Cardiac fibroblast (primary cell): ENCODE measurements at regions not wholly inside any gene's neighbourhood (a gene's known extent, or its start where the extent isn't known, plus 50 kb on each side); places are given as distances from the start of the nearest gene placed in this dataset.

ENCODE experiments used
- DNase-seq, 2 donors: peaks; one replicate each; pipeline versions ENCODE4 v3.0.0 to v3.0.0-alpha.2; 2010; ENCODE audit warnings: low read depth in 2 of 2
- H3K4me3 ChIP-seq, 2 donors: replicated peaks in 1 of 2; 1 replicate in 1 of 2; 2 replicates in 1 of 2; pipeline ENCODE4 v1.5.1; 2011; ENCODE audit warnings: low read depth in 2 of 2, low read length in 2 of 2, mild to moderate bottlenecking in 2 of 2, moderate library complexity in 1 of 2
- CTCF ChIP-seq: IDR thresholded peaks from one replicate; pipeline ENCODE4 v1.5.1; 2011; ENCODE audit warnings: low read depth, mild to moderate bottlenecking, low read length, inconsistent platforms

DNA sequence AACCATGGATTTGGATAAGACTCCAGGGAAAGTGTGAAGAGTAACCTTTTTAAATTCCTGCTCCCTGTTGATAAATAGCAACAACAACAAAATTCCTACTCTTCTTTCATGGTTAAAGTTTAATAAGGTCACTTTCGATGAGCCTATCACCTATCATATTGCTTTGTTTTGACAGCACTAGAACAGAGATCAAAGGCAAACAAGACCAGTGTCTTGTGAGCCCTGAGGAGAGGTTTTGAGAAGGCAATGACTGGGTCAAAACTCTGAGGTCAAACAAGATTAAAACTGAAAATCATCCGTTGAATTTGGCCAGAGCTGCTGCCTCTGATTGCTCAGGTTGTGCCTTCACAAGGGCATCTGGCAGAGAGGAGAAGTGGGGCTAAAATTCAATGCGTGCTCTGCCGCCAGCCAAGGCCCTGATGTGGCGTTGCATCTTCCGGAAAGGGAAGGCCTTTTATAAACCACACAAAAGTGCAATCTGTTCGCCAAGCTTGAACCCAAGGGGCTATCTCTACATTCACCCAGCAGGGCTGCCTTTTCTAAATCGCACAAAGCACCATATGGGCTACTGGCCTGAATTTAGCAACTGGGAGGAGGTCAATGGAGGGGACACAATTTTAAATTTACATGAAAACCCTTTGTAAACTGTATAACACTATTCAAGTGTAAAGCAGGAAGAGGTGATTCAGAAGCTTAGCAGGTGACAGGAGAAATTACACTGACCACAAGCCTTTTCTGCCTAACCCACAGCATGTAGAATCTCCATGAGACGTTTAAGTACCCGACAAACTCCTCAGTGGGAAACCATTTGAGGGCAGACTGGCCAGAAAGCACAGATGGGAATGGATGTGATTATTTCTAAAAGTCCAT lies 140.8 kb downstream of the DAD1 start:
- no peak for TF ChIP-seq CTCF
- no peak overlapping the region for H3K4me3 ChIP-seq
- DNase-seq = no peak

GRCh38 chr14:22438742-22439141 lies 150.3 kb downstream of the DAD1 start:
- DNase-seq = no peak
- no peak for TF ChIP-seq CTCF
- H3K4me3 ChIP-seq = no peak overlapping the region

DNA sequence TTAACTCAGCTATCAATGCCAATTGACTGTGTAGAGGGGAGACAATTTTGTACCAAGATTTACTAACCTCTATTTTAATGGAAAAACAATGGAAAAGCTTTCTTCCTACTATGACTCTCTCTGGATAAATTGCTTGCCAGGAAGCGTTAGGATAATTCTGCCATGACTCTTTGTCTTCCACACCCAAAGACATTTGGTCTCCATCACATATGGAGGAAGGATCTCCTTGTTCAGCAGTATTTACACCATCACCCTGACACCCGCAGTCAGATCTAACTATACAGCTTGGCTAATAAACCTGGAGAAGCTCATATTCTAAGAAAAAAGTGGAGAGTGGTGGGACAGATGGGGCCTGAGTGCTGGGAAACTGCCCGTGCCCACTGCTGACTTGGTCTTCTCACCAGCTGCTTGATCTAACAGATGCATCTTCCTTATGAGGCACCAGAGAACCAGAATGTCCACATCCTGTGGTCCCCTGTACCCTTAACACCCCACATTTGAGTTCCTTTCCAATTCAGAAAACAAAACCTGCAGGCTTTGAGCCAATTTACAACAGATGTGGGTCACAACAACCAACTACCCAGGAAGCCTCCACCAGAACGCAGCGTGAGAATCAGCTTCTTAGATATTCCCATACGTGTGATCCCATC lies 154.0 kb downstream of the DAD1 start:
- DNase-seq = no peak
- no peak for TF ChIP-seq CTCF
- H3K4me3 ChIP-seq = no peak overlapping the region

GRCh38 chr14:22434030-22434429 lies 155.0 kb downstream of the DAD1 start:
- no peak for DNase-seq
- no peak for TF ChIP-seq CTCF
- no peak overlapping the region for H3K4me3 ChIP-seq

- DNase-seq = no peak
- no peak for TF ChIP-seq CTCF
- no peak overlapping the region for H3K4me3 ChIP-seq
Measured at GRCh38 chr14:22433069-22433468, 156.0 kb downstream of the DAD1 start.

DNA sequence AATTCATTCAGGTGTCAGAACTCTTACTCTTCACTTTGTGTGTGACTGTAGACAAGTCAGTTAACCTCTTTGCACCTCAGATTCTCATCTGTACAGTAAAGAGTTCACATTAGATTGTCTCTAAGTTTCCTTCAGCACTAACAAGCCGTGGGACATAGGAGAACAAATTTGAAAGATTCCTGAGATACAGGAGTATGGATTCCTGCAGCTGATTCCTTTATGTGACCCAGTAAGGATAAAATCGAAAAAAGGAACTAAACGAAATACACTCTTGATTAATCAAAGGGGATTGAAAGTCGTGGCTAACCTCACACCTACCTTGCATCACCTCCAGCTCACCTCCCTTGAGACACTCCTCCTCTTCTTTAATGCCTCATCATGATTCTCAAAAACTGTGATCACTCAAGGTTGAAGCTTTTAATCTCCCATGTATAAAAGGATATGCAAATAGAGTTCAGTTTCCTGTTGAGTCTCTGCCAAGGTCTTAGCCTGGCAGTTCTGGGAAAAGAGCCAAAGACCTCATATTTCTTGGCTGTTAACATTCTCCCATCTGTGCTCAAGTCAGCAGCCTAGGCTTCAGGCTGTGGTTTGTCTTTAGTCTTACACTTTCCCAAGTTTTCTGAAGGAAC lies 156.6 kb downstream of the DAD1 start:
- DNase-seq = peak; percentile 94 to 97
- TF ChIP-seq CTCF = no peak
- no peak overlapping the region for H3K4me3 ChIP-seq
